Peyer's patch (tissue), 4 donors: ENCODE measurements at regions not wholly inside any gene's neighbourhood (a gene's known extent, or its start where the extent isn't known, plus 50 kb on each side); places are given as distances from the start of the nearest gene placed in this dataset.

Experiments
- CTCF ChIP-seq, 6 experiments: fragments of 450-650 bp in 4 of 6; fragments of 200-600 bp in 2 of 6; sonication (generic) in 1 of 6; IDR thresholded peaks; one replicate each; pipeline ENCODE4 v1.5.1; 2017 to 2019; ENCODE audit warnings: antibody characterized with exemption in 6 of 6, mild to moderate bottlenecking in 3 of 6, moderate library complexity in 1 of 6
- POLR2A ChIP-seq, 2 donors: fragments of 450-650 bp; IDR thresholded peaks; one replicate each; pipeline ENCODE4 v1.5.1; 2017; ENCODE audit warnings: antibody characterized with exemption in 2 of 2, mild to moderate bottlenecking in 2 of 2, moderate library complexity in 2 of 2

GRCh38 chr6:22227824-22228610 is 68.8 kb downstream of the PRL start:
- TF ChIP-seq POLR2A (IDR thresholded peaks at IDR 0.05) (no peak), CTCF (IDR thresholded peaks at IDR 0.05) (no peak)
